SU-DHL-6 (cell line): ENCODE measurements at regions not wholly inside any gene's neighbourhood (a gene's known extent, or its start where the extent isn't known, plus 50 kb on each side); places are given as distances from the start of the nearest gene placed in this dataset.

Source experiments
- CTCF ChIP-seq: fragments of 200-600 bp; sonication (generic); IDR thresholded peaks from one replicate; pipeline ENCODE4 v1.5.1; 2017; ENCODE audit warnings: antibody characterized with exemption, mild to moderate bottlenecking, low read length, moderate library complexity; ENCODE audit not compliant: insufficient read depth, poor library complexity, severe bottlenecking
- EZH2phosphoT487 ChIP-seq: fragments of 200-600 bp; sonication (generic), shearing (Covaris generic); conservative IDR thresholded peaks from 2 replicates; pipeline ENCODE4 v1.6.1; 2018; ENCODE audit warnings: mild to moderate bottlenecking, antibody characterized with exemption, low read length, moderate library complexity, mixed read lengths

- TF ChIP-seq CTCF (no peak), EZH2phosphoT487 (no peak)
Observed at GRCh38 chr12:108019862-108020261, 109.2 kb upstream of the WSCD2 start.
